ENCODE measurements at regions not wholly inside any gene's neighbourhood (a gene's known extent, or its start where the extent isn't known, plus 50 kb on each side); places are given as distances from the start of the nearest gene placed in this dataset.

DNA sequence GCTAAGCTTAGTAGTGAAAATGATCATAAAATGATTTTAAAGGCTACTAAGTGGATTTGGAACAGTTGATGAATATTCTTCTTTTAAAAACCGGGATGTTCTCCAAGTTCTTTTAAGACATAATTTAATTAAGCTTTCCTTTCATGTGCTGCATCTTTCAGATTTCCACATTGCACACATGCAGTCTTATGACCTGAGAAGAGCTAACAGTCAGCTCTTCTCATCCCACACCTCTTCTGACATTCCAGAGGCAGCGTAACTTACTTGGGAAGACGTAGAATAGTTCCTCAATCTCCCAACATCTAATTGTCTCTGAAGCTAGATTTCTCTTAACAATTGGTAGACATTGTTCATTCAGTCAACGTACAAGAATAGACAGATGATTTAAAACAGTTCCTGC, 181.8 kb downstream of the SP3 start:
- CTCF ChIA-PET: no interaction called here
- TF ChIP-seq, protein P1, sequence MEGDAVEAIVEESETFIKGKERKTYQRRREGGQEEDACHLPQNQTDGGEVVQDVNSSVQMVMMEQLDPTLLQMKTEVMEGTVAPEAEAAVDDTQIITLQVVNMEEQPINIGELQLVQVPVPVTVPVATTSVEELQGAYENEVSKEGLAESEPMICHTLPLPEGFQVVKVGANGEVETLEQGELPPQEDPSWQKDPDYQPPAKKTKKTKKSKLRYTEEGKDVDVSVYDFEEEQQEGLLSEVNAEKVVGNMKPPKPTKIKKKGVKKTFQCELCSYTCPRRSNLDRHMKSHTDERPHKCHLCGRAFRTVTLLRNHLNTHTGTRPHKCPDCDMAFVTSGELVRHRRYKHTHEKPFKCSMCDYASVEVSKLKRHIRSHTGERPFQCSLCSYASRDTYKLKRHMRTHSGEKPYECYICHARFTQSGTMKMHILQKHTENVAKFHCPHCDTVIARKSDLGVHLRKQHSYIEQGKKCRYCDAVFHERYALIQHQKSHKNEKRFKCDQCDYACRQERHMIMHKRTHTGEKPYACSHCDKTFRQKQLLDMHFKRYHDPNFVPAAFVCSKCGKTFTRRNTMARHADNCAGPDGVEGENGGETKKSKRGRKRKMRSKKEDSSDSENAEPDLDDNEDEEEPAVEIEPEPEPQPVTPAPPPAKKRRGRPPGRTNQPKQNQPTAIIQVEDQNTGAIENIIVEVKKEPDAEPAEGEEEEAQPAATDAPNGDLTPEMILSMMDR (conservative IDR thresholded peaks at IDR 0.05; ENCODE audit: low read depth): no peak
- POLR2A ChIA-PET (ENCODE audit: low non-redundant PET): no interaction called here
- no peak overlapping the region for H3K27ac ChIP-seq
- no peak for DNase-seq (ENCODE audit: low spot score)

DNA sequence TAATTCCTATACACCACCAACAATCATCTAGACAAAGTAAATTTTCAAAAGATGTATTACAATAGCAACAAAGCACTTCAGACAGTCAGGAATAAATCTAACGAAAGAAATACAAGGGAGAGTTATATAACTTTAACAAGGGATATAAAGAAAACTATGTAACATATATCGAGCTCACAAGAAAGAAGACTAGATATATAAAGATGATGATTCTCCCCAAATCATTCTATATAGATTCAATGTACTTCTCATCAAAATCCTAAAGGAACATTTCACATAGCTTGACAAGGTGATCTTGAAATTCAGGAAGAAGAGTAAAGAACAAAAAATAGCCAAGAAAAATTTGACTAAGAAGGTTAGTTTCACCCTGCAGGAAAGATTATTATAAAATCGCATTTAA, 179.4 kb downstream of the SP3 start:
- no peak for DNase-seq (ENCODE audit: low spot score)
- CTCF ChIA-PET: no interaction called here
- H3K27ac ChIP-seq: no peak overlapping the region
- TF ChIP-seq, protein P1 (conservative IDR thresholded peaks at IDR 0.05; ENCODE audit: low read depth): no peak
- POLR2A ChIA-PET (ENCODE audit: low non-redundant PET): no interaction called here

DNA sequence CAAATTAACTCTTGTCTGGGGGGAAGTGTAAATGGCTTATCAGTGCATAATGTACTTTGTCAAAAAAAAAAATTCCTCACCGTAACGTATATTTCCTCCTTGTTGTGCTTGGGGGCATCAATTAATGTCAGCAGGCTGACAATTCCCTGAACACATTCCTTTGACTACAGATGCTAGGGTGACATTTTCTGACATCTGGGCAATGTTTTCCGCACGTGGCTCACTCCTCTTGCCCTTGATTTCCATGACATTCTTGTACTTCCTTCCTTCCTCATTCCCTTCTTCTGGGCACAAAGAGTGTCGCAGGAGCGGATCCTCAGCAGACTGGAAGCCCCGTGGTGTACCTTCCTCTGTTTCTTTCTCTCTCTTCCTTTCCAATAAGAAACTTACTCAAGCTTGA, 173.7 kb downstream of the SP3 start:
- TF ChIP-seq, protein P1 (conservative IDR thresholded peaks at IDR 0.05; ENCODE audit: low read depth): no peak
- ChIA-PET CTCF (no interaction called here), POLR2A (ENCODE audit: low non-redundant PET) (no interaction called here)
- no peak overlapping the region for H3K27ac ChIP-seq
- no peak for DNase-seq (ENCODE audit: low spot score)

DNA sequence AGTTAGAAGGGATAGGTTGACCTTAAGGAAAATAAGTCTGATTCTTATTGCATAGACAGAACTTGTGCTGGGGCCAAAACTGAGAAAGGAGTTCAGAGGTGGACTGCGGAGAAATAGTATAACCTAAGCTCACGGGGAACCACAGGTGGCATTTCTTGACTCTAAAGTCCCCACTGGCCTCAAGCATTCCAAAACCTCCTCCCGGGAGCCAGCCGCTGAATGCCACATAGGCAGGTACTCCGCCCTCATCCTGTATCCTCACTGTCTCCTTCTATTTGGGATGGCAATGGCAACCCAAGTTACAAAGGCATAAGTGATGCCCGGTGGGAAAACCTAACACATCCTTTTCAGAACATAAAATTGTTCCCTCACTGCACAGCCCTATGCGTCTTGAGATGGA, 173.0 kb downstream of the SP3 start:
- no peak for DNase-seq (ENCODE audit: low spot score)
- TF ChIP-seq, protein P1 (conservative IDR thresholded peaks at IDR 0.05; ENCODE audit: low read depth): no peak
- no peak overlapping the region for H3K27ac ChIP-seq
- POLR2A ChIA-PET (ENCODE audit: low non-redundant PET): no interaction called here
- CTCF ChIA-PET: no interaction called here

DNA sequence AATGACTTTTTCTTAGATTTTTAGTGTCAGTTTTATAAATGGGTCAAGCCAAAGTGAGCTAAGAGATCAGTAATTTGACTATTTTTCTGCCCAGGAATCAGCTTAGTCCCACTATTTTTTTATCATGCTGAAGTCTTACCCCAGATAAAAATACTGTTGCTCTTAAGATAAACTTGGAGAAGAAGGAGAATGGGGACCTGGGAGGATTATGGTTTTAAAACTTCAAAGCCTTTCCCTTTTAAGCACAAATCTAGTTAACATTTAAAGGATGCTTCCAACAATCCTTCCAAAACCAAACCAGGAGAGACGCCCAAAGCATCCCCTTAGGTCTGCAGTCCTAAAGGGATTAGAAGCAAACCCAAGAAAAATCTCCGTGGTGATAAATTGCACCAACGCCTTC, 172.4 kb downstream of the SP3 start:
- no peak overlapping the region for H3K27ac ChIP-seq
- ChIA-PET CTCF (no interaction called here), POLR2A (ENCODE audit: low non-redundant PET) (no interaction called here)
- no peak for DNase-seq (ENCODE audit: low spot score)
- TF ChIP-seq, protein P1 (conservative IDR thresholded peaks at IDR 0.05; ENCODE audit: low read depth): no peak

DNA sequence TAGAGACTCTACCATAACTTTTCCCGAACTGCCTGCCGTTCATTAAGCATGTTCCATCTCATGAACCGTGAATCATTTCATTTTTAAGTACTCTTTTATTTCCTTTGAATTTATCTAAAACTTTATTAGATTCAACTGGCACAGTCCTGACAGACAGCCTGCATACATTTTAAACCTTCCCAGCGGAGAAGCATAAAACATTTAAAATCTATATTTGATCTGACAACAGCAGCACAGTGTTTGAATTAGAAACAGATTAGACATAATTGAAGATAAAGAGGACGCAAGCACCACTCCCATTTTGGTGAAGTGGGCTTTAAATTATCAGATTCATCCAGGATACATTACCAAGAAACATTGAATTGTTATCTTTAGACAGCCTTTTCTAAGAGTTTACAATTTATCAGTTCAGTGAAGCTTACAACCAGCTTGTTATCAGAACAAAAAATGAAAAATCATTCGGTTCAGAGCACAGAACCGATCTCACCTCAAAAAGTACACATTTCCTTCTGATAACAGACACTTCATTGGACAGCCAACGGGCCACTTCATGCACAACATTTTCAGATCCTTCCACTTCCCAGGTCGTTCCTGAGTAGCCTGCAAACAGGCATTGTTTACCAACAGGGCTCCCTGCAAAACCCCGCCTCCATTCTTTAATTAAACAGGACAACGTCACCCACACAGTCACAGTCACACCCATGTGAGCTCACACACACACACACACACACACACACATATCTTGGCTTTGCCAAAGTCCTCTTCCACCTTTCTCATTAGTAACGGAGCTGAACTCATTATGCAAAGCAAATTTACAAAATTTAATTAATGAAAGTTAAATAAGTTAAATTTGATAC, 171.2 kb downstream of the SP3 start:
- ChIA-PET CTCF (no interaction called here), POLR2A (ENCODE audit: low non-redundant PET) (no interaction called here)
- no peak overlapping the region for H3K27ac ChIP-seq
- DNase-seq (ENCODE audit: low spot score): no peak
- TF ChIP-seq, protein P1 (conservative IDR thresholded peaks at IDR 0.05; ENCODE audit: low read depth): no peak
